Small intestine (tissue), 7 donors: ENCODE measurements at regions not wholly inside any gene's neighbourhood (a gene's known extent, or its start where the extent isn't known, plus 50 kb on each side); places are given as distances from the start of the nearest gene placed in this dataset.

Source experiments
- DNase-seq, 2 donors: peaks; one replicate each; pipeline versions ENCODE4 v3.0.0 to v3.0.0-alpha.2; 2013
- FAIRE-seq: peaks from 2 replicates; lab custom pipeline; 2012; peaks lifted over from hg19 to GRCh38; lab: Jason Lieb, UNC
- H3K27ac ChIP-seq, 3 donors: one replicate each; pipeline ENCODE4 v1.5.1; 2013; ENCODE audit warnings: low read length in 2 of 3, mild to moderate bottlenecking in 2 of 3, control low read depth in 1 of 3, inconsistent platforms in 1 of 3, low read depth in 1 of 3, moderate library complexity in 1 of 3
- H3K27me3 ChIP-seq, 3 donors: one replicate each; pipeline ENCODE4 v1.6.1; 2013; ENCODE audit warnings: low read length in 3 of 3, inconsistent platforms in 1 of 3; ENCODE audit not compliant: control insufficient read depth in 3 of 3, insufficient read depth in 3 of 3
- H3K36me3 ChIP-seq, 3 donors: one replicate each; pipeline ENCODE4 v1.6.1; 2013; ENCODE audit warnings: low read length in 3 of 3, inconsistent platforms in 1 of 3, low read depth in 1 of 3, mild to moderate bottlenecking in 1 of 3, moderate library complexity in 1 of 3; ENCODE audit not compliant: control insufficient read depth in 3 of 3, insufficient read depth in 2 of 3
- H3K4me1 ChIP-seq, 3 donors: one replicate each; pipeline ENCODE4 v1.6.1; 2013; ENCODE audit warnings: low read length in 2 of 3, inconsistent platforms in 1 of 3, low read depth in 1 of 3, mild to moderate bottlenecking in 1 of 3, moderate library complexity in 1 of 3; ENCODE audit not compliant: control insufficient read depth in 3 of 3, insufficient read depth in 2 of 3
- H3K4me3 ChIP-seq, 3 donors: one replicate each; pipeline ENCODE4 v1.5.1; 2013; ENCODE audit warnings: low read length in 3 of 3, control low read depth in 1 of 3, inconsistent platforms in 1 of 3, low read depth in 1 of 3, mild to moderate bottlenecking in 1 of 3, moderate library complexity in 1 of 3
- H3K9me3 ChIP-seq, 2 donors: one replicate each; pipeline ENCODE4 v1.6.1; 2013; ENCODE audit warnings: low read depth in 1 of 2, low read length in 1 of 2; ENCODE audit not compliant: control insufficient read depth in 2 of 2, insufficient read depth in 1 of 2
- WGBS, 3 donors: extraction: QIAGEN DNeasy Blood & Tissue Kit; methylation state at CpG; one replicate each; pipeline ENCODE4 v1.1.7; 2013; 5-methylcytosine and 5-hydroxymethylcytosine counted together
- donor health status: healthy with polysubstance abuse.
- donor health status: control.
- donor health status: control.
- donor health status: Bipolar disorder and iron deficiency.
- donor health status: healthy.

GRCh38 chr6:97405818-97406409, 122.9 kb upstream of the MMS22L start:
- DNase-seq: no peak
- Histone ChIP-seq H3K36me3 (no peaks in the 10 kb centered on the region), H3K27me3 (no peaks in the 10 kb centered on the region), H3K4me3 (no peak overlapping the region), H3K4me1 (no peaks in the 10 kb centered on the region), H3K9me3 (no peaks in the 10 kb centered on the region), H3K27ac (no peak overlapping the region)
- peak; percentile 77 for FAIRE-seq
- WGBS, 3 donors: 45 to 61% (median 50%) methylated on average over 3 of the region's 3 CpGs

- Histone ChIP-seq H3K4me3 (no peak overlapping the region), H3K27me3 (no peaks in the 10 kb centered on the region), H3K36me3 (no peaks in the 10 kb centered on the region), H3K4me1 (no peaks in the 10 kb centered on the region), H3K9me3 (no peaks in the 10 kb centered on the region), H3K27ac (no peak overlapping the region)
- DNase-seq (no peak), FAIRE-seq (no peak)
- WGBS, 3 donors: 63 to 83% (median 68%) methylated on average over 1 of the region's 1 CpG
Observed at GRCh38 chr6:97406633-97407032, 123.6 kb upstream of the MMS22L start.

GRCh38 chr6:97411610-97412009, 128.6 kb upstream of the MMS22L start:
- Histone ChIP-seq H3K27me3 (no peaks in the 10 kb centered on the region), H3K9me3 (no peaks in the 10 kb centered on the region), H3K36me3 (no peaks in the 10 kb centered on the region), H3K27ac (no peak overlapping the region), H3K4me1 (no peaks in the 10 kb centered on the region), H3K4me3 (no peak overlapping the region)
- FAIRE-seq (no peak), DNase-seq (no peak)
- WGBS, 3 donors: 27 to 37% (median 32%) methylated on average over 2 of the region's 2 CpGs

- FAIRE-seq (no peak), DNase-seq (no peak)
- Histone ChIP-seq H3K4me3 (no peak overlapping the region), H3K36me3 (no peaks in the 10 kb centered on the region), H3K27ac (no peak overlapping the region), H3K27me3 (no peaks in the 10 kb centered on the region), H3K4me1 (no peaks in the 10 kb centered on the region), H3K9me3 (no peaks in the 10 kb centered on the region)
- WGBS, 3 donors: 5 to 28% (median 24%) methylated on average over 1 of the region's 1 CpG
Observed at GRCh38 chr6:97412511-97412910, 129.5 kb upstream of the MMS22L start.

GRCh38 chr6:97422171-97422570, 139.2 kb upstream of the MMS22L start:
- Histone ChIP-seq H3K27me3 (no peaks in the 10 kb centered on the region), H3K36me3 (no peaks in the 10 kb centered on the region), H3K9me3 (peaks cover 0 to 7% of the 10 kb centered on the region in 2 donors), H3K27ac (no peak overlapping the region), H3K4me1 (no peaks in the 10 kb centered on the region), H3K4me3 (no peak overlapping the region)
- DNase-seq (no peak), FAIRE-seq (no peak)
- WGBS, 3 donors: 63 to 70% (median 63%) methylated on average over 1 of the region's 1 CpG

- H3K4me1 ChIP-seq: no peaks in the 10 kb centered on the region
- DNase-seq (no peak), FAIRE-seq (no peak)
- H3K36me3 ChIP-seq: no peaks in the 10 kb centered on the region
- no peaks in the 10 kb centered on the region for H3K27me3 ChIP-seq
- no peak overlapping the region for H3K27ac ChIP-seq
- H3K9me3 ChIP-seq: peaks cover 0 to 7% of the 10 kb centered on the region in 2 donors
- H3K4me3 ChIP-seq: no peak overlapping the region
Observed at GRCh38 chr6:97423190-97423589, 140.2 kb upstream of the MMS22L start.

GRCh38 chr6:97427648-97428047, 144.6 kb upstream of the MMS22L start:
- no peak for FAIRE-seq
- peak in 1 of 2 donors; percentile 16 for DNase-seq
- Histone ChIP-seq H3K4me3 (no peak overlapping the region), H3K36me3 (no peaks in the 10 kb centered on the region), H3K9me3 (no peaks in the 10 kb centered on the region), H3K27me3 (no peaks in the 10 kb centered on the region), H3K27ac (no peak overlapping the region), H3K4me1 (no peaks in the 10 kb centered on the region)

GRCh38 chr6:97437087-97437486, 154.1 kb upstream of the MMS22L start:
- Histone ChIP-seq H3K36me3 (no peaks in the 10 kb centered on the region), H3K27me3 (peaks cover 0 to 2% (median 0%) of the 10 kb centered on the region in 3 donors), H3K9me3 (no peaks in the 10 kb centered on the region), H3K4me3 (no peak overlapping the region), H3K27ac (no peak overlapping the region), H3K4me1 (no peaks in the 10 kb centered on the region)
- FAIRE-seq: no peak
- peak; percentile 4 to 13 for DNase-seq
- 23 to 41% (median 34%) methylated on average over 3 of the region's 3 CpGs for WGBS, 3 donors

- 66 to 73% (median 67%) methylated on average over 4 of the region's 4 CpGs for whole genome bisulfite sequencing, 3 donors
- H3K27me3 ChIP-seq: peaks cover 0 to 2% (median 0%) of the 10 kb centered on the region in 3 donors
- H3K9me3 ChIP-seq: no peaks in the 10 kb centered on the region
- DNase-seq (no peak), FAIRE-seq (no peak)
- H3K4me1 ChIP-seq: no peaks in the 10 kb centered on the region
- H3K36me3 ChIP-seq: no peaks in the 10 kb centered on the region
- no peak overlapping the region for H3K27ac ChIP-seq
- H3K4me3 ChIP-seq: no peak overlapping the region
Observed at GRCh38 chr6:97438011-97438671, 155.1 kb upstream of the MMS22L start.
